A673 (cell line): ENCODE measurements at regions not wholly inside any gene's neighbourhood (a gene's known extent, or its start where the extent isn't known, plus 50 kb on each side); places are given as distances from the start of the nearest gene placed in this dataset.

ENCODE experiments used
- BruUV-seq: library from RNA; stranded (reverse); fragments of 400-500 nt; replicated peaks from 2 replicates; lab custom pipeline; 2021; lab: Mats Ljungman, UMichigan
- CTCF ChIA-PET: fragments of 300-600 bp; sonication (Branson Sonifier 250); formaldehyde crosslinking; loops from one replicate; lab custom pipeline; 2022; ENCODE audit warnings: antibody characterized with exemption; lab: Charles Lee
- POLR2A ChIA-PET: fragments of 300-600 bp; sonication (Branson Sonifier 250); formaldehyde crosslinking; loops from one replicate; lab custom pipeline; 2022; ENCODE audit warnings: antibody characterized with exemption; ENCODE audit not compliant: low non-redundant PET; lab: Charles Lee
- DNase-seq: peaks from one replicate; pipeline ENCODE4 v3.0.0-alpha.2; 2015; ENCODE audit warnings: low spot score
- H3K27ac ChIP-seq: fragments of 200-600 bp; sonication (generic); 2 replicates; pipeline ENCODE4 v1.5.1; 2016; ENCODE audit warnings: mixed run types, low read depth, mild to moderate bottlenecking, mixed read lengths, antibody characterized with exemption, low read length; ENCODE audit not compliant: poor library complexity, severe bottlenecking
- H3K27me3 ChIP-seq: fragments of 200-600 bp; sonication (generic); replicated peaks from 2 replicates; pipeline ENCODE4 v1.6.1; 2017; ENCODE audit warnings: mixed run types, low read depth, mild to moderate bottlenecking, mixed read lengths, antibody characterized with exemption, low read length; ENCODE audit not compliant: insufficient read depth, poor library complexity
- H3K36me3 ChIP-seq: fragments of 200-600 bp; sonication (generic); 2 replicates; pipeline ENCODE4 v1.6.1; 2016; ENCODE audit warnings: mixed run types, mild to moderate bottlenecking, mixed read lengths, antibody characterized with exemption, low read length; ENCODE audit not compliant: insufficient read depth, poor library complexity, severe bottlenecking
- H3K4me1 ChIP-seq: fragments of 200-600 bp; sonication (generic); 2 replicates; pipeline ENCODE4 v1.6.1; 2017; ENCODE audit warnings: mixed run types, mild to moderate bottlenecking, mixed read lengths, antibody characterized with exemption, low read length; ENCODE audit not compliant: insufficient read depth, poor library complexity, severe bottlenecking
- H3K4me3 ChIP-seq: fragments of 200-600 bp; sonication (generic); 2 replicates; pipeline ENCODE4 v1.5.1; 2016; ENCODE audit warnings: low read depth, mixed run types, mild to moderate bottlenecking, mixed read lengths, low read length; ENCODE audit not compliant: poor library complexity, severe bottlenecking
- H3K9me3 ChIP-seq: fragments of 200-600 bp; sonication (generic); 2 replicates; pipeline ENCODE4 v1.6.1; 2016; ENCODE audit warnings: mixed run types, low read depth, mild to moderate bottlenecking, mixed read lengths, antibody characterized with exemption, low read length; ENCODE audit not compliant: poor library complexity, severe bottlenecking
- CTCF ChIP-seq: fragments of 300-800, 200-600 bp; sonication (generic); conservative IDR thresholded peaks from 2 replicates; pipeline ENCODE4 v1.5.1; 2017; ENCODE audit warnings: low read depth, mild to moderate bottlenecking, antibody characterized with exemption, low read length, moderate library complexity, mixed read lengths
- EZH2 ChIP-seq: fragments of 200-600 bp; sonication (generic); IDR thresholded peaks from 2 replicates; pipeline ENCODE4 v1.6.1; 2017; ENCODE audit warnings: borderline replicate concordance, low read depth, mild to moderate bottlenecking, mixed read lengths, antibody characterized with exemption, low read length; ENCODE audit not compliant: poor library complexity, severe bottlenecking
- intact Hi-C: fragments of 100-400 bp; cut with micrococcal nuclease; formaldehyde crosslinking; loops from one replicate; pipeline ENCODE4 v1.10.0; 2022; ENCODE audit not compliant: unreplicated experiment

GRCh38 chr11:92304271-92304670 lies 79.7 kb downstream of the FAT3 start:
- no TSS peak for BruUV-seq
- intact Hi-C loops: no loop called here
- Histone ChIP-seq H3K27ac (no peak overlapping the region), H3K27me3 (peaks cover 35% of the 10 kb centered on the region), H3K36me3 (no peaks in the 10 kb centered on the region), H3K9me3 (no peaks in the 10 kb centered on the region), H3K4me3 (no peak overlapping the region), H3K4me1 (no peaks in the 10 kb centered on the region)
- POLR2A ChIA-PET: no interaction called here
- CTCF ChIA-PET: no interaction called here
- TF ChIP-seq EZH2 (no peak), CTCF (no peak)
- DNase-seq: no peak

- no peak overlapping the region for H3K4me3 ChIP-seq
- no TSS peak for BruUV-seq
- H3K27me3 ChIP-seq: peaks cover 19% of the 10 kb centered on the region
- ChIA-PET CTCF (no interaction called here), POLR2A (interaction anchor here (0.7 kb wide), 1 partner anchor 42 kb away, joined by 4 read pairs; no protein-coding TSS in a partner anchor)
- H3K36me3 ChIP-seq: no peaks in the 10 kb centered on the region
- H3K4me1 ChIP-seq: no peaks in the 10 kb centered on the region
- no peak overlapping the region for H3K27ac ChIP-seq
- intact Hi-C loops: no loop called here
- TF ChIP-seq CTCF (no peak), EZH2 (no peak)
- DNase-seq: no peak
- H3K9me3 ChIP-seq: no peaks in the 10 kb centered on the region
Observed at GRCh38 chr11:92306966-92307510, 82.4 kb downstream of the FAT3 start.

GRCh38 chr11:92308366-92308765 lies 83.7 kb downstream of the FAT3 start:
- no TSS peak for BruUV-seq
- CTCF ChIA-PET: no interaction called here
- no peaks in the 10 kb centered on the region for H3K4me1 ChIP-seq
- POLR2A ChIA-PET: interaction anchor here (0.6 kb wide), 1 partner anchor 56 kb away, joined by 3 read pairs; no protein-coding TSS in a partner anchor
- H3K27ac ChIP-seq: no peak overlapping the region
- intact Hi-C loops: no loop called here
- no peak overlapping the region for H3K4me3 ChIP-seq
- DNase-seq: no peak
- H3K36me3 ChIP-seq: no peaks in the 10 kb centered on the region
- peaks cover 14% of the 10 kb centered on the region for H3K27me3 ChIP-seq
- TF ChIP-seq EZH2 (no peak), CTCF (no peak)
- no peaks in the 10 kb centered on the region for H3K9me3 ChIP-seq
